GM21515 (cell line): ENCODE measurements at regions not wholly inside any gene's neighbourhood (a gene's known extent, or its start where the extent isn't known, plus 50 kb on each side); places are given as distances from the start of the nearest gene placed in this dataset.
"Not testable (repeated sequence)": the region's sequence is repeated elsewhere in the genome, so short reads cannot be mapped to it uniquely, and the experiment has no call there.

Experiments
- ATAC-seq: cut with Tn5 transposase; IDR thresholded peaks from one replicate; pipeline ENCODE4 v1.9.1; 2021; ENCODE audit not compliant: unreplicated experiment

DNA sequence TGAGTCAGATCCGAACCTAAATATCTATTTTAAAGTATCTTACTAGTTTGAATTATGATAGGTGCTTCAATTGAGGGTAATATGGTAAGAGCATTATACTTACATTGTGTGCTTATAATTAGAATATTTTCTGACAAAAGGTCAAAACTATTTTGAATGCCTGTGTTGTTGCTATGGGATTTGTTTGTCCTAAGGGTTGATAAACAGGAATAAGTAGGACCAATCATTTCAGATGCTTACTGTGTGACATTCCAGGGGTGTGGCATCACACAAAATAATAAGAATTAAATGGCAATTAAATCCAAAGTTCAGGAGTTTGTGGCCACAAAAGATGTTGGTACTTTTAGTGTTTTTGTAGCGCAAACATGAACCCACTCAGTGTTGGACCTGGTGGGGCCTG lies 256.2 kb upstream of the DDHD1 start:
- no peak for ATAC-seq

DNA sequence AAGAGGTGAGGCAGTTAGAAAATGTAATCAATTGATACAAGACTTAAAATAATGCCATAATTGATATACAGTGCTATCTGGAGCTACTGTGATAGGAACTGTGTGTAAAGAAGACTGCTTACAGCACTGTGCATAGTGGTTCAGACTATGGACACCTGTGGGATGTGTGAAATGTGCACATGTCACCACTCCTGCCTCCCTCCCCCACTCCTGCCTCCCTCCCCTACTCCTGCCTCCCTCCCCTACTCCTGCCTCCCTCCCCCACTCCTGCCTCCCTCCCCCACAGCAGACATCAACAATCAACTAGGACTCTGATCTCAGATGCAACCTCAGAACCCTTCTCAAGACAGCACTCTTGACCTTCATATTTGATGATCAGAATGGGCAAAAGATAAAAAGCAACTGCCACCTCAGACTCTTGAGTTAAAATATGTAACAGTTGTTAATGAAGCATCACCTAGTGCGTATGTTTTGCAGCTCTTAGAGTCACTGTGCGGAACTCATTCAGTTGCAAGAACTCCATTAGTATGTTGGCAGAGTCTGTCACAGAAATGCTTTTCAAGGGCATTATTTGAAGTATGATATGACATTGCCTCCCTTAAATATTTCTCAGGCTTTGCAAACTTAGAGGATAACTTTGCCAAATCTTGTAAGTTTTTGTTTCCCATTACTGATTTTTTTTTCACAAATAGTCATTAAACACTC lies 255.2 kb upstream of the DDHD1 start:
- no peak for ATAC-seq

DNA sequence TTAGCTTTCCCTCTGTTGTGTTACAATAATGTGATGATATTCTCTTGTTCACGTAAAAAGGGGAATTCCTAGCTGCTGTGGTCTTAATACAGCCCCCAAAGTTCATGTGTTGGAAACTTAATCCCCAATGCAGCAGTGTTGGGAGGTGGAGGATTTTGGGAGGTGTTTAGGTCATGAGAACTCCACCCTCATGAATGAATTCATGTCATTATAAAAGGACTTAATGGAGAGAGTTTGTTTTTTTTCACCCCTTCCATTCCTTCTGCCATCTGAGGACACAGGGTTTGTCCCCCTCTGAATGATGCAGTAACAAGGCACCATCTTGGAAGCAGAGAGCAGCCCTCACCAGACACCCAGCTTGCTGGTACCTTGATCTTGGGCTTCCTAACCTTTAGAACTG lies 253.4 kb upstream of the DDHD1 start:
- ATAC-seq, result no peak

DNA sequence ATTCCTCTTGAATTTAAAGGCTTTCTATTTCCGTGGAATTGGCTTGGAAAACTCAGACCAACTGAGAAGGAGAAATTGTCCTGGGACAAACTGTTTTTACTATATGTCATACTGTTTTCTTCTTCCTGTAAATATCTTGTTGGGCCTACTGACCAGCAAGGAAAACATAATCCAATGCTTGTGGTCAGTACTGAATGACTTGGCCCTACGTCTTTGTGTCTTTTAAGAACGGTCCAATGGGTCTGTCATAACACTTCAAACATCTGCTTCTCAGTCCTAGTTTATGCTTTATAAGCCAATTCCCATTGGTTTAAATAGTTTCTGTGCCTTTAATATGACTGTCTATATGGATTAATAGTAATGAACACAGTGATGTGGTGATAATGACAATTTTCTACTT lies 248.5 kb upstream of the DDHD1 start:
- ATAC-seq, result no peak

DNA sequence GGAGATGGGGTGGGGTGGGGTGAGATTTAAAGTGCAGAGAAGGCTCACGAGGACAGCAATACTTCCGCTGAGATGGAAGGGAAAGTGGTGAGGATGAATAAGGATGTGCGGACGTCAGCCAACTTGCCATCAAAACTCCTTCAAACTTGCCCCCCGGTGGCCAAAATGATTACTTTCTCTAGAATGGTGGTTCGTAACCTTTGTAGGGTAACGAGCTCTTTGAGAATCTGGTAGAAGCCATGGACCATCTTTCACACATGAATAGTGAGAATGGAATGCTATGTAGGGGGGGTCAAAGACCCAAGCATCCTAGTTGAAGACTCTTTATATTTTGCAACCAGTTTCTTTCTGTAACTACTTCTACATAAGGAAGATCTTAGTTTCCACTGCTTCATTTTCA lies 245.9 kb upstream of the DDHD1 start:
- ATAC-seq, result no peak

DNA sequence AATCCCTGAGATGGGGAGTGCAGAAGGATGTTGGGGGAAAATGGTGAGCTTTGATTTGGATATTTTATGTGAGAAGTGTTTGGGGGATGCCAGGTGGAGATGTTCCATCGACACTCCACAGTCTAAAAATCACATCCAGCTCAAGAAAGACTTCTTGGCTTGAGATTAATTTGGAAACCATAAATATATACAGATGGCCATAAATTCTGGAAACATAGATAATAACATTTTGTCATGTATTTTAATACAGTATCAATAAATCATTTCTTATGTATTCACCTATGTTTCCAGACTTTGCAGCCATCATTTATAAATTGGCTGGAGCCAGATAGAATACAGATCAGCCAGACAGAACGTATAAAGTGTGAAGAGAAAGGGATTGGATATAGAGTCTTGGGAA lies 245.5 kb upstream of the DDHD1 start:
- no peak for ATAC-seq

DNA sequence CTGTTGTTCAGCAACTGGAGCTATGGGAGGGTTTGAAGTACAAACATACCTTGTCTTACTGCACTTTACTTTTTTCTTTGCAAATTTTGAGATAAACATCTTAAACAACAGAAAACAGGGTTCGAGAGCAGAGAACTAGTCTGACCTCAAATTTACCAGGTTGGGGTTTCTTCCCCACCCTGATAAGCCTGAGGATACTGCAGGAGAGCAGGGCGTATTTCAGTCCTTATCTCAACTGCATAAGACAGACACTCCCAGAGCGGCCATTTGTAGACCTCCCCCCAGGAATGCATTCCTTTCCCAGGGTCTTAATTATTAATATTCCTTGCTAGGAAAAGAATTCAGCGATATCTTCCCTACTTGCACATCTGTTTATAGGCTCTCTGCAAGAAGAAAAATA lies 242.1 kb upstream of the DDHD1 start:
- not testable (repeated sequence) for ATAC-seq

DNA sequence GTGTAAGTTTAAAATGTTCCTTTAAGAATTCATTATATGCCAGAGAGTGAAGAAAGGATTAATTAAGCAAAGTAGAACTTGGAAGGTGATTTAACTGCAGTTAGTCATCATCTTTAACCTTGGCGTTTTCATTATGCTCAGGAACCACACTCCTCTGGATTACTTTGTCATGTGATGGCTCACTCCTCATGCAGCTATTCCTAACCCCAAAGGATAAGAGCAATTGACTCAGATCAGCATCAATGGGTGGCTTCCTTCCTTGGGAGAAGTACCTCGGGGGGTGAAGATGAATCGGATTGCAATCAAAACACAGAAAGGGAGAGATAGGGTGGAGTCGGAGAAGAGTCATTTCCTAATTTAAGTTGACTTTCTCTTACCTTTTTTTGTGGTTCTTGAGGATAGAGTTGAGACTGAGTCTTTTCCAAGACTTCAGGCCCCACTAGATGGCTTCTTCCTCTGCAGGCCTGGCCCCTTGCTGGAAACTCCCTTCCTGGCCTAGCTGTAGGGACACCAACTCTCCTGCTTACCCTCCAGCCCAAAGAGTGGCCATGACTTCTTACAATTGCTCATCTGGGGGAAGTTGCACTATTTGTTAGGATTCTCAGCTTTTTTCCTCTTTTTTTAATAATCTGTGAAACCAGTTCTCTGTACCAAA lies 238.6 kb upstream of the DDHD1 start:
- ATAC-seq, result no peak

DNA sequence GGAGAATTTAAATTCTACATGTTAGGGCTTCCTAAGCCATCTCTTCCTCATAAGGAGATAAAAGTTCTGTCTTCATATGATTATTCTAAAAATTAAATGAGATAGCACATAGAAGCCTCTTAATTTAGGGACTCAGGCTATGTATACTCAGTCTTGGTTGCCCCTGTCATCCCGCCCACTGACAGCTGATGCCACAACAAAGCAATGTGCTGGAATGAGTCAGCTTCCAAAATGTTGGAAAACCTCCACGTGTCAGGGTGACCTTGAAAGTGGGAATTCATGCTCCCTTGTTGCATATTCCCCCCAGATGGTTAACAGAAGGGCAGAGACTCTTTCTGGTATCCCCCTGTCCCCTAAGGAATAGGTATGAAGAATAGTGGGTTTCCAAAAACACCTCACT lies 238.0 kb upstream of the DDHD1 start:
- ATAC-seq, result no peak

DNA sequence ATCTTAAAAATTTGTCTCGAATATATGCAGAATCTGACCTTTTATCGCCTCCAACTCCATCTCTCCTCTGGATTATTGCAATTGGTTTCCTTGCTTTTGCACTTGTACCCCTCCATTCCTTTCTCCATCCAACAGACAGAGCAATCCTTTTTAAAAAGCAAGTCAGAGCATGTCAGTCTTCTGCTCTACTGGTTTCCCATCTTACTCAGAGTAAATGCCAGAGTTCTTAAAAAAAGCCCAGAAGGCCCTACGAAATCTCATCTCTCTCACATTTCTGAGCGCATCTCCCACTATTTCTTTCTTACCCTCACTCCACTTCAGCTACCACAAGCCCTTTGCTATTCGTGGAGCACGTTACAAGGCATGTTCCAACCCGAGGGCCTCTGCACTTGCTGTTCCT lies 236.9 kb upstream of the DDHD1 start:
- no peak for ATAC-seq

DNA sequence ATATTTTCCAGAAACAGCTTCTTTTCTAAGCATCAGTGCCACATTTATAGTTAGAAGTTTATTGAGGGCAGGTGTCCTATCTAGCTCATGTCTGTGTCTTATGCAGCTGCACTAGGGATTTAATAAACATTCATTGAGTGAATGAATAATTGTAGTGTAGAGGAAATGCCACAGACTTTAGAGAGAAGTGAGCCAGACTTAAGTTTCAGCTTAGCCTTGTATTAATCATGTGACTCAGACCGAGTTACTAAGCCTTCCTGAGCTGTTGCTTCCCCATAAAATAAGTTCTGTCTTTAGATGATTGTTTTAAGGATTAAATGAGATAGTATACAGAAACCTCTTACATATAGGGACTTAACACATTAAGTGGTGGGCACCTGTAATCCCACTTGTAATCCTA lies 236.1 kb upstream of the DDHD1 start:
- ATAC-seq, result no peak

DNA sequence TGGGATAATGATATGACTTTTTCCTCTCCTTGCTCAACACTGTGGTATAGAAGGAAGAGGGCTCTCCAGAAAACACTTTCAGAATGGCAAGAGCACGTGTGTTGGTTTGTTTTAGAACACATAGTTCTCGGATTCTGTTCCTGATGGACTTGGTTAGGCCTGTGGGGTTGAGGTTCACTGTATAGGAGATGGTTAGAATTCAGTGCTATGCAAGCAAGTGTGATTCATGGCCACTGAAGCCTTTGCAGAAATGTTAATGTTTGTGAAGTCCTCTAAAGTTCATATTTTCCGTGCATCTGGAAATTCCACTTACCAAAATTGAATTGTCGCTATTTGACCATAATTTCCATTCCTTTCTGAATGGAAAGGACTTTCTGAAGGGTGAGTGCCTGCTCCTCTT lies 233.2 kb upstream of the DDHD1 start:
- ATAC-seq, result no peak

DNA sequence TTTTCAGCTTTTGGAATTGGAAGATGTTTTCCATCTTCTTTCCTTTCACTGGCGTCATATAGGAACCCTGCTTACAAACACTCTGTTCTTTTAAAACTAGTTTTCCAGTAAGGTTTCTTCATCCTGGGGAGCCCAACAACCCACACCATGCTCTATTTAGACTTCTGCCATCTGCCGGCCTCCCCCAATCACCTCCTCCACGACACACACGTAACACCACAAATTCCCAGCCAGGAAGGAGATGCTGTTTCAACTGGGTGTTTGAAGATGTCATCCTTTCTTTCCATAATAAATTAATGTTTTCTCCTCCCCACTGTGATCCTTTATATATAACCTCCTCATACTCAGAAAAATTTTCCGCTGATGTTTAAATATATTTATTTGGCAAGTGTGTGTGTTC lies 231.4 kb upstream of the DDHD1 start:
- no peak for ATAC-seq

DNA sequence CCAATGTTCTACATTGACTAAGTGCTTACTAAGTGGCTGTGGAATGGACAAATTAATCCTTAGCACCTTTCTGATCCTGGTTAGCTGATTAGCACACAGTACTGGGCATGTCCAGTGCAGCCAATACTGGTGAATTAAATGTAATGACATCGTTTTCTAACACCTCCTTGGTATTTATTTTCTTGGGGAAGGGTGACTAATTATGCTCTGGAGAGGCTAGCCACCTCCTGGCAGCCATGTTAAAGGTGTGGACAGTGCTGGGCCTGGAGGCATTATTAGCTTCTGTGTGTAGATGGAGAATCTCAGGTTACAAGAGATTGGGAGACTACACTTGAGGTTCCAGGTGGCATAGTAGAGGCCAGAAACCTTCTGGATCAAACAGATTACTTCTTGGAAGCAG lies 230.9 kb upstream of the DDHD1 start:
- ATAC-seq, result no peak

DNA sequence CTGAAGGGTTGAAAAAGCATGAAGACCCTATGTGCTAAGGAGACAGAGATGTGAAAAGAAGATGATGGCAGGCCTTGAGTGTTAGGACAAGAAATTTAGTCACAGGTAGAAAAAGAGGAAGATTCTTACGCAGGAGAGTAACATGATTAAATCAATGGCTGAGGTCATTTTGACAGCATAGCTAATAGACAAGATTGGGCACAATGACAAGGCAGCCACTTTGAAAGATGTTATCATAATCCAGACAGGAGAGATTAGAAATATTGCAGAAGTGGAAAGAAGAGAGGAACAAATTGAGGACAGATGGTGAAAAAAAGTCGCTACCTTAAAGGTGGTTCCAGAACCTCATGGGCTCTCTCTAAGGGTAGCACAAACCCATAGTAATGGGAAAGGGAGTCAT lies 228.8 kb upstream of the DDHD1 start:
- ATAC-seq, result no peak

DNA sequence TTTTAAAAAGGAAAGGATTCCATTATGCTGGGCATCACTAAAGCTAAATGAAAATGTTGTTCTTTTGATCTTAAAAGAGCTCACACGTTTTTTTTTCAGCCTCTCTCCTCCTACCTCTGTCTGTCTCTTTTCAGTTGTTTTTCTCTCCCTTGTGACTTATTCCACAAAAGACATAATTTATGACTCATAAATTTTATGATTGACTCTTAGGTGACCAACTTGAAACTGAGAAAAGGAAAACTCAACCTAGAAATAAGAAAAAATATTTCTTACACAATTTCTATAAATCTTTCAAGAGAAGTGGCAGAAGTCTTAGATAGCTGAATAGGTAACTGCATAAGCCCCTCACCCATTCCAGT lies 227.7 kb upstream of the DDHD1 start:
- no peak for ATAC-seq

DNA sequence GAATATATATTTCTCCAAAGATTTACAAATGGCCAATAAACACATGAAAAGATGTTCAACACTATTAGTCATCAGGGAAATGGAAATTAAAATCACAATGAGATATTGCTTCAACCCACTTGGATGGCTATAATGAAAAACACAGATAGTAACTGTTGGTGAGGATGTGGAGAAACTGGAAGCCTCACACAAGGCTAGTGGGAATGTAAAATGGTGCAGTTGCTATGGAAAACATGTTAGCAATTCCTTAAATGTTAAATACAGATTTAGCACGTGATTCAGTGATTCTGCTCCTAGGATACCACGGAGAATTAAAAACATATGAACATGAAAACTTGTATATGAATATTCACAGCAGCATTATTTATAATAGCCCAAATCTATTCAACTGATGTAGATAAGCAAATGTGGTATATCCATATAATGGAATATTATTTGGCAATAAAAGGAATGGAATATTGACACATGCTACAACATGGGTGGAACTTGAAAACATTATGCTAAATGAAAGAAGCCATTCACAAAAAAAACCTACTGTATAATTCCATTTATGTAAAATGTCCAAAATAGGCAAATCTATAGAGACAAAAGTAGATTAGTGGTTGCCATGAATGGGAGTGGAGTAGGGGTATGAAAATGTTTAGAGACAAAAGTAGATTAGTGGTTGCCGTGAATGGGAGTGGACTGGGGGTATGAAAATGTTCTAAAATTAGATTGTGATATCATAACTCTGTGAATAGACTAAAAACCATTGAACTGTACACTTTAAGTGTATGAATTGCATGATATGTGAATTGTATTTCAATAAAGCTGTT lies 227.1 kb upstream of the DDHD1 start:
- no peak for ATAC-seq

DNA sequence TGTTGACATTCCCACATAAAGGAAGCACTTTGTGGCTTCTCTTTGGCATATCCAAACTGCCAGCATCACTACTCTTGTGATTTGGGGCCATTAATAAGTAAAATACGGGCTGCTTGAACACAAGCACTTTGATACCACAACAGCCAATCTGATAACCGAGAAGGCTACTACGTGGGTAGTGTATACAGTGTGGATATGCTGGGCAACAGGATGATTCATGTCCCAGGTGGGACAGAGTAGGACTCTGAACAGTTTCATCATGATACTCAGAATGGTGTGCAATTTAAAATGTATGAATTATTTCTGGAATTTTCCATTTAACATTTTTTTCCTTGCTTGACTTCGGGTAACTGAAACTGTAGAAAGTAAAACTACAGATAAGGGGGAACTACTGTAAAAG lies 225.0 kb upstream of the DDHD1 start:
- no peak for ATAC-seq

DNA sequence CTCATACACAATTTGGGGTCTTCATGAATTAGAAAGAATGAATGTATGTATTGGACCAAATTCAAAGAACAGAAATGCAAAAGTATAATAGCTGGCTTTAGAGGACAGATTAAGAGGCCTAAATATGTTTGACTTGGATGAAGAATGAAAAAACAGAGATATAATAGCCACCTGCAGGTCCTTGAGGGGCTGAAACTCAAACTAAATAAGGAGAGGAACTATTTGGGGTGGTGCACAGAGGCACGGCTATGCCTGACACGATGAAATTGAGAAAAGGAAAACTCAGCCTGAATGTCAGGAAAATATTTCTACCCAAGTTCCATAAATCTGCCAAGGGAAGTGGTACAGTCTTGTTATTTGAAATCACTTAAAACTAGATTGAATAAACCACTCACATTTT lies 222.9 kb upstream of the DDHD1 start:
- no peak for ATAC-seq

DNA sequence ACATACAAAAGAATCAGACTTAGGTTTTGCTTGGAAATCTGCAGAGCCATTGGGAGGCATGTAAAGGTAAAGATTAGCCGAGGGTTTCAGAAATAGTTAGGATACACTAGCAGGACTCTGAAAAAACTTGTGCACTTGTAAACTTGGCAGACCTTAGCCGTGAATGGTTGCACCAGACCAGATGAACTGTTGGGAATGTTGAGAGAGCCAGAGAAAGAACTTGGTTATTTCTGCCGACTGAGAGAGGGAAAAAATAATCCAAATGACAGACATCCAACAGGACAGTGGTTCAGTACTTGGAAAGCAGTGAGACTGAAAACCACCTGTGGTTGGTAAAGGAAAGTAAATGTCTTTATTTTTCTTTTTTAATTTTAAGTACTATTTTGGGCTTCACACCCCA lies 222.5 kb upstream of the DDHD1 start:
- no peak for ATAC-seq

DNA sequence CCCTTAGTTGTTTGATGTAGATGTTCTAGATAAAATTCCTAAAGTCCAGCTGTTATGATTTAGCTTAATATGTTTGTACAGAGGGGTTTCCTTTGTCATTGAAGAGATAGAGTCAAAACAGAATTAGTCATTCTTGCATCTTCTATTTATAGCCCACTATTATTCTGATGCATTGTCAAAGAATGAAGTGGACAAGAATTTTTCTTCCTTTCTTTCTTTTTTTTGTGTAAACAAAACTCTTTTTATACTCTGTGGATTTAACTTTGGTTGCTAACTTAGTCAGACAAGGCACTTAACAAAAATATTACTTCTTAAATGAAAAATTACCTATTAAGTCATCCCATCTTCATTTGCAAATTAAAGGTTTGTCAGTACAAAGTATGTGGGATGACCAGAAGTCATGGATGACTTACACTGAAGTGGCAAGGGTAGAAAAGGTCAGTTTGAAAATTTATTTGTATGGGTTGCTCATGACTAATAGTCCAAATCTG lies 215.6 kb upstream of the DDHD1 start:
- no peak for ATAC-seq

DNA sequence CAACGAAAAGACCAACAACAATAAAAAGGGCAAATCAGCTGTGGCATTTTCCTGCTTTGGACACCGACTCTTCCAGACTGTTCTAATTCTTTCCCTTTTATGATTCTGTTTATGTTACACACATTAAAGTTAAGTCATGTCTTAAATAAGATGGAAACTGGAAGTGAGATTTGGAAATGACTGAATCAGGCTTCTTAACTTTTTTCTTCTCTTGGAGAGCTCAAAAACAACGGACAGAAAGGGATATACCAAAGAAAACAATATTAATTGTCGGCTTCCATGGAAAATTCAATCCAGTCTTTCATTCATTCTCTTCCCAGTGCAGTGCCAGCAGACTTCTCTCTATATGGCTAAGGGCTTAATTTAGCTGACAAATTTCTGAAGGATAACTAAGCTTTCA lies 214.9 kb upstream of the DDHD1 start:
- ATAC-seq, result no peak
